Naive B cell (primary cell): ENCODE measurements at regions not wholly inside any gene's neighbourhood (a gene's known extent, or its start where the extent isn't known, plus 50 kb on each side); places are given as distances from the start of the nearest gene placed in this dataset.
"Not testable (repeated sequence)": the region's sequence is repeated elsewhere in the genome, so short reads cannot be mapped to it uniquely, and the experiment has no call there.

Experiments
- ATAC-seq, 2 donors: fragments of 150-1000 bp; cut with Tn5 transposase; 2 replicates each; pipeline ENCODE4 v1.10.0; 2021; ENCODE audit warnings: low read depth in 2 of 2, mild to moderate bottlenecking in 2 of 2, moderate library complexity in 2 of 2
- DNase-seq: peaks from one replicate; pipeline ENCODE4 v3.0.0; 2022
- H3K27ac Mint-ChIP-seq, 6 donors: one replicate each; pipeline ENCODE4 v1.8.0; 2020 to 2022; ENCODE audit warnings: mild to moderate bottlenecking in 6 of 6, mixed read lengths in 6 of 6, moderate library complexity in 5 of 6, inconsistent platforms in 2 of 6
- H3K27me3 Mint-ChIP-seq, 3 donors: one replicate each; pipeline ENCODE4 v1.8.0; 2021 to 2022; ENCODE audit warnings: mixed read lengths in 3 of 3, mild to moderate bottlenecking in 1 of 3
- H3K36me3 Mint-ChIP-seq, 2 donors: one replicate each; pipeline ENCODE4 v1.8.0; 2020 to 2022; ENCODE audit warnings: mixed read lengths in 2 of 2, inconsistent platforms in 1 of 2, mild to moderate bottlenecking in 1 of 2
- H3K4me1 Mint-ChIP-seq, 3 donors: one replicate each; pipeline ENCODE4 v1.8.0; 2020 to 2022; ENCODE audit warnings: mixed read lengths in 3 of 3, inconsistent platforms in 1 of 3, mild to moderate bottlenecking in 1 of 3, moderate library complexity in 1 of 3
- H3K4me3 Mint-ChIP-seq, 8 donors: one replicate each; pipeline ENCODE4 v1.8.0; 2020 to 2022; ENCODE audit warnings: mild to moderate bottlenecking in 8 of 8, mixed read lengths in 8 of 8, moderate library complexity in 8 of 8, inconsistent platforms in 2 of 8
- H3K9me3 Mint-ChIP-seq, 7 donors: one replicate each; pipeline ENCODE4 v1.8.0; 2020 to 2022; ENCODE audit warnings: mixed read lengths in 7 of 7, mild to moderate bottlenecking in 5 of 7, inconsistent platforms in 2 of 7, moderate library complexity in 1 of 7

GRCh38 chr6:90372885-90373284 is 76.2 kb upstream of the BACH2 start:
- DNase-seq (no peak), ATAC-seq (no peak)
- Mint-ChIP-seq H3K27me3 (no peaks in the 10 kb centered on the region), H3K27ac (peak overlapping the region in 5 of 6 donors; percentile 26 to 98 (median 75)), H3K4me3 (no peak overlapping the region), H3K9me3 (peaks cover 0 to 2% (median 0%) of the 10 kb centered on the region in 7 donors), H3K36me3 (no peaks in the 10 kb centered on the region), H3K4me1 (peaks cover 53 to 81% (median 68%) of the 10 kb centered on the region in 3 donors)

GRCh38 chr6:90372450-90372849 is 75.8 kb upstream of the BACH2 start:
- ATAC-seq (no peak), DNase-seq (no peak)
- Mint-ChIP-seq H3K27me3 (no peaks in the 10 kb centered on the region), H3K4me1 (peaks cover 48 to 79% (median 64%) of the 10 kb centered on the region in 3 donors), H3K27ac (peak overlapping the region in 4 of 6 donors; percentile 8 to 98 (median 58)), H3K36me3 (no peaks in the 10 kb centered on the region), H3K4me3 (no peak overlapping the region), H3K9me3 (peaks cover 0 to 5% (median 0%) of the 10 kb centered on the region in 7 donors)

GRCh38 chr6:90370493-90370959 is 73.9 kb upstream of the BACH2 start:
- H3K9me3 Mint-ChIP-seq: peaks cover 0 to 5% (median 0%) of the 10 kb centered on the region in 7 donors
- no peaks in the 10 kb centered on the region for H3K27me3 Mint-ChIP-seq
- no peak for DNase-seq
- H3K4me3 Mint-ChIP-seq: no peak overlapping the region
- no peaks in the 10 kb centered on the region for H3K36me3 Mint-ChIP-seq
- no peak for ATAC-seq
- peak overlapping the region in 4 of 6 donors; percentile 24 to 79 (median 76) for H3K27ac Mint-ChIP-seq
- H3K4me1 Mint-ChIP-seq: peaks cover 36 to 62% (median 53%) of the 10 kb centered on the region in 3 donors

GRCh38 chr6:90369651-90370050 is 73.0 kb upstream of the BACH2 start:
- no peak overlapping the region for H3K4me3 Mint-ChIP-seq
- DNase-seq (no peak), ATAC-seq (no peak)
- H3K27ac Mint-ChIP-seq: peak overlapping the region in 3 of 6 donors; percentile 11 to 70 (median 41)
- H3K36me3 Mint-ChIP-seq: no peaks in the 10 kb centered on the region
- peaks cover 31 to 53% (median 50%) of the 10 kb centered on the region in 3 donors for H3K4me1 Mint-ChIP-seq
- H3K27me3 Mint-ChIP-seq: no peaks in the 10 kb centered on the region
- peaks cover 0 to 5% (median 0%) of the 10 kb centered on the region in 7 donors for H3K9me3 Mint-ChIP-seq

GRCh38 chr6:90369024-90369519 is 72.4 kb upstream of the BACH2 start:
- peak overlapping the region in 2 of 6 donors; percentile 12 to 70 for H3K27ac Mint-ChIP-seq
- DNase-seq (no peak), ATAC-seq (peak in 1 of 2 donors; percentile 58)
- peaks cover 26 to 48% (median 47%) of the 10 kb centered on the region in 3 donors for H3K4me1 Mint-ChIP-seq
- no peaks in the 10 kb centered on the region for H3K36me3 Mint-ChIP-seq
- H3K27me3 Mint-ChIP-seq: no peaks in the 10 kb centered on the region
- H3K4me3 Mint-ChIP-seq: no peak overlapping the region
- H3K9me3 Mint-ChIP-seq: peaks cover 0 to 5% (median 0%) of the 10 kb centered on the region in 7 donors

GRCh38 chr6:90368601-90369000 is 72.0 kb upstream of the BACH2 start:
- Mint-ChIP-seq H3K36me3 (no peaks in the 10 kb centered on the region), H3K27me3 (no peaks in the 10 kb centered on the region), H3K9me3 (peaks cover 0 to 5% (median 0%) of the 10 kb centered on the region in 7 donors), H3K4me3 (no peak overlapping the region), H3K27ac (peak overlapping the region in 1 of 6 donors; percentile 12), H3K4me1 (peaks cover 29 to 47% (median 46%) of the 10 kb centered on the region in 3 donors)
- DNase-seq: no peak
- ATAC-seq: no peak

GRCh38 chr6:90368001-90368400 is 71.4 kb upstream of the BACH2 start:
- Mint-ChIP-seq H3K36me3 (no peaks in the 10 kb centered on the region), H3K4me3 (no peak overlapping the region), H3K27ac (peak overlapping the region in 1 of 6 donors; percentile 34), H3K9me3 (peaks cover 0 to 5% (median 0%) of the 10 kb centered on the region in 7 donors), H3K27me3 (no peaks in the 10 kb centered on the region), H3K4me1 (peaks cover 29 to 51% (median 42%) of the 10 kb centered on the region in 3 donors)
- ATAC-seq (no peak), DNase-seq (no peak)

GRCh38 chr6:90365565-90366219 is 69.0 kb upstream of the BACH2 start:
- ATAC-seq (no peak), DNase-seq (no peak)
- H3K4me3 Mint-ChIP-seq: no peak overlapping the region
- peaks cover 0 to 5% (median 0%) of the 10 kb centered on the region in 7 donors for H3K9me3 Mint-ChIP-seq
- H3K36me3 Mint-ChIP-seq: no peaks in the 10 kb centered on the region
- no peaks in the 10 kb centered on the region for H3K27me3 Mint-ChIP-seq
- peaks cover 16 to 28% (median 23%) of the 10 kb centered on the region in 3 donors for H3K4me1 Mint-ChIP-seq
- peak overlapping the region in 3 of 6 donors; percentile 10 to 83 (median 75) for H3K27ac Mint-ChIP-seq

GRCh38 chr6:90365002-90365401 is 68.4 kb upstream of the BACH2 start:
- Mint-ChIP-seq H3K27me3 (no peaks in the 10 kb centered on the region), H3K4me3 (no peak overlapping the region), H3K27ac (peak overlapping the region in 2 of 6 donors; percentile 10 to 83), H3K4me1 (peaks cover 12 to 22% (median 19%) of the 10 kb centered on the region in 3 donors), H3K9me3 (peaks cover 0 to 5% (median 0%) of the 10 kb centered on the region in 7 donors), H3K36me3 (no peaks in the 10 kb centered on the region)
- no peak for ATAC-seq
- DNase-seq: no peak

GRCh38 chr6:90364286-90364685 is 67.6 kb upstream of the BACH2 start:
- ATAC-seq (no peak), DNase-seq (no peak)
- no peaks in the 10 kb centered on the region for H3K36me3 Mint-ChIP-seq
- H3K4me1 Mint-ChIP-seq: peaks cover 12 to 22% (median 17%) of the 10 kb centered on the region in 3 donors
- H3K27me3 Mint-ChIP-seq: no peaks in the 10 kb centered on the region
- peak overlapping the region in 4 of 6 donors; percentile 18 to 57 (median 30) for H3K27ac Mint-ChIP-seq
- peaks cover 0 to 5% (median 0%) of the 10 kb centered on the region in 7 donors for H3K9me3 Mint-ChIP-seq
- H3K4me3 Mint-ChIP-seq: no peak overlapping the region

- Mint-ChIP-seq H3K27ac (no peak overlapping the region), H3K27me3 (no peaks in the 10 kb centered on the region), H3K9me3 (no peaks in the 10 kb centered on the region), H3K36me3 (no peaks in the 10 kb centered on the region), H3K4me3 (no peak overlapping the region), H3K4me1 (peaks cover 3 to 18% (median 14%) of the 10 kb centered on the region in 3 donors)
- DNase-seq (no peak), ATAC-seq (no peak)
Observed at GRCh38 chr6:90362318-90362717, 65.7 kb upstream of the BACH2 start.

- no peak overlapping the region for H3K4me3 Mint-ChIP-seq
- H3K4me1 Mint-ChIP-seq: peaks cover 7 to 21% (median 16%) of the 10 kb centered on the region in 3 donors
- no peaks in the 10 kb centered on the region for H3K36me3 Mint-ChIP-seq
- no peaks in the 10 kb centered on the region for H3K27me3 Mint-ChIP-seq
- no peak for ATAC-seq
- no peak for DNase-seq
- H3K27ac Mint-ChIP-seq: no peak overlapping the region
- no peaks in the 10 kb centered on the region for H3K9me3 Mint-ChIP-seq
Observed at GRCh38 chr6:90361174-90361573, 64.5 kb upstream of the BACH2 start.

- not testable (repeated sequence) for H3K9me3 Mint-ChIP-seq, ATAC-seq, H3K36me3 Mint-ChIP-seq
Observed at GRCh38 chr6:90358036-90358770, 61.6 kb upstream of the BACH2 start.

More at GRCh38 chr6:90358036-90358770, 61.6 kb upstream of the BACH2 start:
- Mint-ChIP-seq H3K27ac (peak overlapping the region in 1 of 6 donors; percentile 76), H3K4me1 (peaks cover 19 to 24% (median 22%) of the 10 kb centered on the region in 3 donors)
- H3K4me3 Mint-ChIP-seq, H3K27me3 Mint-ChIP-seq, DNase-seq: not testable (repeated sequence)
